ENCODE measurements at regions not wholly inside any gene's neighbourhood (a gene's known extent, or its start where the extent isn't known, plus 50 kb on each side); places are given as distances from the start of the nearest gene placed in this dataset.

- Histone ChIP-seq H3K4me1 (ENCODE audit: control insufficient read depth in 1 of 2, insufficient read depth in 1 of 2, low read depth in 1 of 2, low read length in 1 of 2) (no peaks in the 10 kb centered on the region), H3K9me3 (no peaks in the 10 kb centered on the region), H3K4me3 (ENCODE audit: low read depth in 1 of 2, low read length in 1 of 2) (no peak overlapping the region), H3K27ac (no peak overlapping the region), H3K36me3 (no peaks in the 10 kb centered on the region), H3K27me3 (no peaks in the 10 kb centered on the region)
- no peak for TF ChIP-seq CTCF (IDR thresholded peaks at IDR 0.05)
These were observed 54.9 kb upstream of the DIO3 start for GRCh38 chr14:101506211-101506925.

GRCh38 chr14:101506926-101507835 lies 54.1 kb upstream of the DIO3 start:
- no peaks in the 10 kb centered on the region for H3K4me1 ChIP-seq (ENCODE audit: control insufficient read depth in 1 of 2, insufficient read depth in 1 of 2, low read depth in 1 of 2, low read length in 1 of 2)
- TF ChIP-seq CTCF (IDR thresholded peaks at IDR 0.05), result no peak

GRCh38 chr14:101507836-101508150 lies 53.5 kb upstream of the DIO3 start:
- no peaks in the 10 kb centered on the region for H3K36me3 ChIP-seq
- no peaks in the 10 kb centered on the region for H3K4me1 ChIP-seq (ENCODE audit: control insufficient read depth in 1 of 2, insufficient read depth in 1 of 2, low read depth in 1 of 2, low read length in 1 of 2)
- H3K27ac ChIP-seq, result no peak overlapping the region
- TF ChIP-seq CTCF (IDR thresholded peaks at IDR 0.05), result no peak
- no peak overlapping the region for H3K4me3 ChIP-seq (ENCODE audit: low read depth in 1 of 2, low read length in 1 of 2)
- H3K27me3 ChIP-seq, result no peaks in the 10 kb centered on the region
- H3K9me3 ChIP-seq, result no peaks in the 10 kb centered on the region

More at GRCh38 chr14:101506926-101507835, 54.1 kb upstream of the DIO3 start:
- Histone ChIP-seq H3K27ac (no peak overlapping the region), H3K4me3 (ENCODE audit: low read depth in 1 of 2, low read length in 1 of 2) (no peak overlapping the region), H3K36me3 (no peaks in the 10 kb centered on the region), H3K27me3 (no peaks in the 10 kb centered on the region), H3K9me3 (no peaks in the 10 kb centered on the region)

- TF ChIP-seq CTCF (IDR thresholded peaks at IDR 0.05), result no peak
- Histone ChIP-seq H3K4me1 (ENCODE audit: control insufficient read depth in 1 of 2, insufficient read depth in 1 of 2, low read depth in 1 of 2, low read length in 1 of 2) (no peaks in the 10 kb centered on the region), H3K9me3 (no peaks in the 10 kb centered on the region), H3K27ac (no peak overlapping the region), H3K36me3 (no peaks in the 10 kb centered on the region), H3K4me3 (ENCODE audit: low read depth in 1 of 2, low read length in 1 of 2) (no peak overlapping the region), H3K27me3 (no peaks in the 10 kb centered on the region)
These were observed 52.9 kb upstream of the DIO3 start for GRCh38 chr14:101508196-101508947.

GRCh38 chr14:101508948-101509729 lies 52.2 kb upstream of the DIO3 start:
- Histone ChIP-seq H3K36me3 (no peaks in the 10 kb centered on the region), H3K27me3 (no peaks in the 10 kb centered on the region), H3K4me1 (ENCODE audit: control insufficient read depth in 1 of 2, insufficient read depth in 1 of 2, low read depth in 1 of 2, low read length in 1 of 2) (no peaks in the 10 kb centered on the region), H3K4me3 (ENCODE audit: low read depth in 1 of 2, low read length in 1 of 2) (no peak overlapping the region), H3K27ac (no peak overlapping the region), H3K9me3 (no peaks in the 10 kb centered on the region)
- no peak for TF ChIP-seq CTCF (IDR thresholded peaks at IDR 0.05)
